ENCODE measurements at regions not wholly inside any gene's neighbourhood (a gene's known extent, or its start where the extent isn't known, plus 50 kb on each side); places are given as distances from the start of the nearest gene placed in this dataset.

DNA sequence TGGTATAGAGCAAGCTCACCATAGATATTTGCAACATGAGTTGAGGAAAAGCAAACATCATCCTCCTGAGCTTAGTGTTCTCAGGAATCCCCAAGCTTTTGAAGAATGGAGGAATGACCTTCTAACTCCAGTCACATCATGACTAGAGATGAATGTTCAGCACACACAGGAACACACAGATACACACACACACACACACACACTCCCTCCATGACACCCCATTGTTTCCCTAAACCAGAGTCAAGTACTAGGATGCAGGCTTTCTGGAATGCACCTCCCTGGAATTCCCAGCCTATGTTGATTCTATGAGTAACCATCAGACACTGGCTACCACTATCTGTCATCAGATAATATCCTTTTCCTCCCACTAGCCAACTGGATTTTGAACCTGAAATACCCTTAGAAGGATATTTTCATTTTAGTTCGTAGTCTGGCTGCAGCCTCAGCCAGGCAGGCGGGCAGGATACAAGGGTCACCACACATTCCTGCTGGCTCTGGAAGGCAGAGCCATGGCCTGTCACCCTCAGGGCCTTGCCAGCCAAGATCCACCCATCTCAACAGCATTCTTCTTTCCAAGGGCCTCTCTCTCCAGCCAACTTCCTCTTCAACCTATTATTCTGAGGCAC lies 162.4 kb downstream of the FOXO1 start:
- TF ChIP-seq, protein P1, sequence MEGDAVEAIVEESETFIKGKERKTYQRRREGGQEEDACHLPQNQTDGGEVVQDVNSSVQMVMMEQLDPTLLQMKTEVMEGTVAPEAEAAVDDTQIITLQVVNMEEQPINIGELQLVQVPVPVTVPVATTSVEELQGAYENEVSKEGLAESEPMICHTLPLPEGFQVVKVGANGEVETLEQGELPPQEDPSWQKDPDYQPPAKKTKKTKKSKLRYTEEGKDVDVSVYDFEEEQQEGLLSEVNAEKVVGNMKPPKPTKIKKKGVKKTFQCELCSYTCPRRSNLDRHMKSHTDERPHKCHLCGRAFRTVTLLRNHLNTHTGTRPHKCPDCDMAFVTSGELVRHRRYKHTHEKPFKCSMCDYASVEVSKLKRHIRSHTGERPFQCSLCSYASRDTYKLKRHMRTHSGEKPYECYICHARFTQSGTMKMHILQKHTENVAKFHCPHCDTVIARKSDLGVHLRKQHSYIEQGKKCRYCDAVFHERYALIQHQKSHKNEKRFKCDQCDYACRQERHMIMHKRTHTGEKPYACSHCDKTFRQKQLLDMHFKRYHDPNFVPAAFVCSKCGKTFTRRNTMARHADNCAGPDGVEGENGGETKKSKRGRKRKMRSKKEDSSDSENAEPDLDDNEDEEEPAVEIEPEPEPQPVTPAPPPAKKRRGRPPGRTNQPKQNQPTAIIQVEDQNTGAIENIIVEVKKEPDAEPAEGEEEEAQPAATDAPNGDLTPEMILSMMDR (IDR thresholded peaks at IDR 0.05 in 8 of 11, conservative IDR thresholded peaks at IDR 0.05 in 3 of 11), result no peak
- TF ChIP-seq POLR2AphosphoS5 (IDR thresholded peaks at IDR 0.05), result peak; percentile 43 to 79 (median 69)
